ENCODE measurements at regions not wholly inside any gene's neighbourhood (a gene's known extent, or its start where the extent isn't known, plus 50 kb on each side); places are given as distances from the start of the nearest gene placed in this dataset.

DNA sequence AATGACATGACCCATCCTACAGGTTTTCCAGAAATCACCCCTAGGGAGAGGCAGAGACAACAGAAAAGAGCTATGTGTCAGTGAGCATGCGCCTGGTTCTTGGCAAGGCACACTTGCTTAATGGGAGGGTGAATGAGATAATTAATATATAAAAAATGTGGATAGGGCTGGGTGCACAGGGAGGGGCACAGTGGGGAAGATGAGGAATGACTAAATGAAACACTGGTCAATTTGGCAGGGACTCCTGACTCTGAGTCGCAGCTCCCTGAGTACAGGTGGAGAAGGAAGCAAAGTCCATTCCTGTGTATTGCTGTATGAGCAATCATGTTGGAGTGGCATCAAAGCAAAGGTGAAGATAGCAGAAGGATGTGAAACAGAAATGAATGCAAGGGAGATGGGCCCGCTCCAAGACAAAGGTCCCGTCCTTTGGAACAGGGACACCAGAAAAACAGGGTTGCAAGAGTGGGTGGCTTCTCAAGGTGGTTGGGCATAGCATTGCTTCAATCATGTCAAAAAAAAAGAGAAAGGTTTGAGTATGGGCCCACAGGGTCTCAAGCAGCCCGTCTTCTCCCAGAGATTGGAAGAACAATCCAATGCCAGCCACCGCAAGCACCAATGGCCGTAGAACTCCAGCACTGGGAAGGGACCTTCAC, 278.4 kb upstream of the AGTR2 start:
- Histone ChIP-seq H3K36me3 (no peaks in the 10 kb centered on the region), H3K4me3 (no peak overlapping the region), H3K27ac (no peak overlapping the region), H3K27me3 (replicated peaks; ENCODE audit: insufficient read depth) (no peaks in the 10 kb centered on the region), H3K9me3 (no peaks in the 10 kb centered on the region), H3K4me1 (replicated peaks) (no peaks in the 10 kb centered on the region)
- TF ChIP-seq POLR2AphosphoS5 (IDR thresholded peaks at IDR 0.05) (no peak), POLR2A (IDR thresholded peaks at IDR 0.05) (no peak)
- TF ChIP-seq, protein P1, sequence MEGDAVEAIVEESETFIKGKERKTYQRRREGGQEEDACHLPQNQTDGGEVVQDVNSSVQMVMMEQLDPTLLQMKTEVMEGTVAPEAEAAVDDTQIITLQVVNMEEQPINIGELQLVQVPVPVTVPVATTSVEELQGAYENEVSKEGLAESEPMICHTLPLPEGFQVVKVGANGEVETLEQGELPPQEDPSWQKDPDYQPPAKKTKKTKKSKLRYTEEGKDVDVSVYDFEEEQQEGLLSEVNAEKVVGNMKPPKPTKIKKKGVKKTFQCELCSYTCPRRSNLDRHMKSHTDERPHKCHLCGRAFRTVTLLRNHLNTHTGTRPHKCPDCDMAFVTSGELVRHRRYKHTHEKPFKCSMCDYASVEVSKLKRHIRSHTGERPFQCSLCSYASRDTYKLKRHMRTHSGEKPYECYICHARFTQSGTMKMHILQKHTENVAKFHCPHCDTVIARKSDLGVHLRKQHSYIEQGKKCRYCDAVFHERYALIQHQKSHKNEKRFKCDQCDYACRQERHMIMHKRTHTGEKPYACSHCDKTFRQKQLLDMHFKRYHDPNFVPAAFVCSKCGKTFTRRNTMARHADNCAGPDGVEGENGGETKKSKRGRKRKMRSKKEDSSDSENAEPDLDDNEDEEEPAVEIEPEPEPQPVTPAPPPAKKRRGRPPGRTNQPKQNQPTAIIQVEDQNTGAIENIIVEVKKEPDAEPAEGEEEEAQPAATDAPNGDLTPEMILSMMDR (IDR thresholded peaks at IDR 0.05): no peak
- WGBS: over 99% methylated on average over 7 of the region's 7 CpGs
- DNase-seq (ENCODE audit: low spot score): no peak
- intact Hi-C loops (cut with DNase I): no loop called here

DNA sequence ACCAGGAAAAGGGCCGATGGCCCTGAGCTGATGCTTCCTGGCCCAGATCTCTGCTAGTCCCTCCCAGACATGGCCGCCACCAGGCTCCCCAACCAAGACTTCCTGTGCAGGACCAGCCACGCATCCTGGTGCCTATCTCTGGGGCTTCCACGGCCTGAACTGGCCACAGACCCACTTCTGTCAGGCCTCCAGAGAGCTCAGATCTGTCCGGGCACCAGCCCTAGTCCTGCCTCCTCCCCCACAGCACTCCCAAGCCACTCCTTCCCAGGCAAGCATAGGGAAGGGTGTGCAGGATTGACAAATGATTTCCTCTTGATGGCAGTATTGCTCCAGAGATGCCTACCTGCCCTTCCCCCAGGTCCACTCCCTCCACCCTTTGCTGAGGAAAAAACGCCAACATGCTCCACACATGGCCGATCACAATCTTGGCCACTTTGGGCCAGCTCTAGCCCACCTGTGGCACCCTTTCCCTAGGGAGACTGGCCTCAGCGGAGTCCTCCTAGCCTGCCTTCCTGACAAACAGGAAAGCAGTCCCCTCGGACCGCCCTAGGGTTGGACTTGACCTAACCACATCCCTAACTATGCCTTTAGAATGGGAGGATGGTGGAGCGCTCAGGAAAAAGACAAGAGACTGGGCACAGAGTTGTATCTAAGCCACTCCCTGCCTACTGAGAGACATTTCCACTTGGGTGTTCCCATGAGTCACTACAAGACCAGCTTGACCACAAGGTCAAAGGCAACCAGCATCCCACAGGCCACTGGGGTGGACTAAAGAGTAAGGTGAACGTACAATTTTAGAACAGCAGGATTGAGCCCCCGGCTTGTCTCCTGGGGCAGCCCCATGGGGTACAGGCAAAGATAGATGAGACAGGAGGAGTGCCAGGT, 277.5 kb upstream of the AGTR2 start:
- Histone ChIP-seq H3K27me3 (replicated peaks; ENCODE audit: insufficient read depth) (no peaks in the 10 kb centered on the region), H3K27ac (no peak overlapping the region), H3K9me3 (no peaks in the 10 kb centered on the region), H3K4me1 (replicated peaks) (no peaks in the 10 kb centered on the region), H3K4me3 (no peak overlapping the region), H3K36me3 (no peaks in the 10 kb centered on the region)
- WGBS: 66% methylated on average over 11 of the region's 13 CpGs
- TF ChIP-seq POLR2A (IDR thresholded peaks at IDR 0.05) (no peak), POLR2AphosphoS5 (IDR thresholded peaks at IDR 0.05) (no peak)
- TF ChIP-seq, protein P1 (IDR thresholded peaks at IDR 0.05): no peak
- intact Hi-C loops (cut with DNase I): no loop called here
- DNase-seq (ENCODE audit: low spot score): no peak

DNA sequence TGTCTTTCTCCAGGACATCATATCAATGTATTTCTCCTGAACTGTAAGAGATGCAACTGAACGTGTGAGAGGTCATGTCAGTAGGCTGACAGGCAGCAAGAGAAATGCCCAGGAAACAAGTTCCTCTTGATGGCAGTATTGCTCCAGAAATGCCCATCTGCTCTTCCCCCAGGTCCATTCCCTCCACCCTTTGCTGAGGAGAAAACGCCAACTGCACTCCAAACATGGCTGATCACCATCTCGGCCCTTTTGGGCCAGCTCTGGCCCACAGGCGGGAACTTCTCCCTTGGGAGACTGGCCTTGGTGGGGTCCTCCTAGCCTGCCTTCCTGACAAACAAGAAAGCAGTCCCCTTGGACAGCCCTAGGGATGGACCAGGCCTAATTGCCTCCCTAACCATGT, 276.5 kb upstream of the AGTR2 start:
- TF ChIP-seq POLR2A (IDR thresholded peaks at IDR 0.05): no peak
- TF ChIP-seq POLR2AphosphoS5 (IDR thresholded peaks at IDR 0.05): no peak
- TF ChIP-seq, protein P1 (IDR thresholded peaks at IDR 0.05): no peak
- no peaks in the 10 kb centered on the region for H3K9me3 ChIP-seq
- H3K36me3 ChIP-seq: no peaks in the 10 kb centered on the region
- intact Hi-C loops (cut with DNase I): no loop called here
- WGBS: 73% methylated on average over 4 of the region's 4 CpGs
- DNase-seq (ENCODE audit: low spot score): no peak
- no peaks in the 10 kb centered on the region for H3K4me1 ChIP-seq (replicated peaks)
- H3K27me3 ChIP-seq (replicated peaks; ENCODE audit: insufficient read depth): no peaks in the 10 kb centered on the region
- no peak overlapping the region for H3K27ac ChIP-seq
- no peak overlapping the region for H3K4me3 ChIP-seq

DNA sequence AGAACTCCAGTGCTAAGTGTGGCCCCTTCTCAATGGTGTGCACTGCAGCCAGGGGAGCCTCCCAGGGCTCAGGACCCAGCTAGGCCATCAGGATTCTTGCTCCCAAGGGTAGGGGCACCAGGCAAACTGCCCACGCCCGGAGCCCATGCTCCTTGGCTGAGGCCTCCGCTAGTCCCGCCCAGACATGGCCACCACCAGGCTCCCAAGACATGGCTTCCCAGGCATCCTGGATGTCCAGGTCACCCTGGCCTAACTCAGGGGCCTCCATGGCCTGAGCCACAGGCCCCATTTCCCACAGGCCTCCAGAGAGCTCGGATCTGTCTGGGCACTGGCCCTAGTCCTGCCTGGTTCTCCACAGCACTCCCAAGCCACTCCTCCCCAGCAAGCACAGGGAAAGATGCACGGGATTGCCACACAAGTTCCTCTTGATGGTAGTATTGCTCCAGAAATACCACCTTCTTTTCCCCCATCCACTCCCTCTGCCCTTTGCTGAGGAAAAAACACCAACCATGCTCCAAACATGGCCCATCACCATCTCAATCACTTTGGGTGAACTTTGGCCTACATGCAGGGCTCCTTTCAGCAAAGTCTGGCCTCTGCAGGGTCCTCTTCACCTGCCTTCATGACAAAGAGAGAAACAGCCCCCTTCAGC, 274.7 kb upstream of the AGTR2 start:
- Histone ChIP-seq H3K27ac (no peak overlapping the region), H3K27me3 (replicated peaks; ENCODE audit: insufficient read depth) (no peaks in the 10 kb centered on the region), H3K4me3 (no peak overlapping the region), H3K36me3 (no peaks in the 10 kb centered on the region), H3K9me3 (no peaks in the 10 kb centered on the region), H3K4me1 (replicated peaks) (no peaks in the 10 kb centered on the region)
- WGBS: 100% methylated on average over 1 of the region's 6 CpGs
- intact Hi-C loops (cut with DNase I): no loop called here
- no peak for TF ChIP-seq POLR2AphosphoS5 (IDR thresholded peaks at IDR 0.05)
- TF ChIP-seq, protein P1 (IDR thresholded peaks at IDR 0.05): no peak
- no peak for TF ChIP-seq POLR2A (IDR thresholded peaks at IDR 0.05)
- no peak for DNase-seq (ENCODE audit: low spot score)

All from prostate gland (tissue), 2 donors.